ENCODE measurements at regions not wholly inside any gene's neighbourhood (a gene's known extent, or its start where the extent isn't known, plus 50 kb on each side); places are given as distances from the start of the nearest gene placed in this dataset.

DNA sequence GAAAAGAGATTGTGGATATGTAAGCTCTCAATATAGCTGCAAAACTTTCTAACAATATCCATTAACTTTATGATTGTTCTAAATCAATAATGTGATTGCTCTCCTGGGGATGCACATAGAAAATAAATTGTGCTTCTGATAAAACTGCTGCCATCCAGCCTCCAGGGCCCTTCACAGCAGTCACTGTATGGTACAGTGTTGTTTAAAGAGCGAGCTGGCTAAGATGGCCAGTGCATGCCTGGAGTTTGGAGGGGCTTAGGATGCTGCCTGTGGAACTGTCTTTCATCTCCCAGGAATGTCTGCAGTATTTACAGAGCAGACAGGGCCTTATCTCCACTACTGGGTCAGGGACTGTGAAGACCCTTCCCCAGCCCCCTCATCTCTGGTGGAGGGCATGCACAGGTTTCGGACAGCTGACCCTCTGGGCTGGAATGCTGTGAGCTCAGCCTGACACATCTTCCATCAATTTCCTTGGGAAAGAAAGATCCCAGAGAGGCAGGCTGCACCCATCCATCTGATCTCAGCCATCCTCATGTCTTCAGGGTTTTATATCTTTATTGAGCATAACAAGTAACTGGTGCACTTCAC, 137.0 kb downstream of the PLPP3 start:
- DNase-seq: no peak
- no peak overlapping the region for H3K4ac ChIP-seq (ENCODE audit: low read depth, low read length)
- H3K23me2 ChIP-seq (ENCODE audit: insufficient read length, low read depth, low read length, poor library complexity, severe bottlenecking): peaks cover under 1% of the 10 kb centered on the region
- Mint-ChIP-seq H3K36me3 (ENCODE audit: insufficient read depth in 1 of 3, low read depth in 3 of 3) (no peaks in the 10 kb centered on the region; a peak in 1 of 7 replicates), H3K4me3 (no peak overlapping the region), H3K4me1 (peaks cover 19 to 29% of the 10 kb centered on the region in 2 experiments), H3K27me3 (ENCODE audit: low read depth) (peaks cover 35% of the 10 kb centered on the region), H3K9me3 (no peaks in the 10 kb centered on the region), H3K27ac (no peak overlapping the region)
- no peak overlapping the region for H4K91ac ChIP-seq (ENCODE audit: insufficient read length, low read depth, low read length)
- no peak overlapping the region for H3K9ac ChIP-seq (ENCODE audit: extremely low read depth, insufficient read length, low read length)
- H3K14ac ChIP-seq (ENCODE audit: insufficient read depth, low read length): no peak overlapping the region
- no peak overlapping the region for H2AFZ ChIP-seq (ENCODE audit: low read length)
- H3K4me1 ChIP-seq (ENCODE audit: insufficient read depth, low read length): peaks cover 8% of the 10 kb centered on the region; the same call in 1 of the 2 replicates
- no CpG with 5 or more reads among the region's 2 CpGs for WGBS (ENCODE audit: extremely low coverage, insufficient read length, low lambda C conversion rate)
- H2BK12ac ChIP-seq (ENCODE audit: insufficient read length, low read depth, low read length): no peak overlapping the region
- H4K8ac ChIP-seq (replicated peaks; ENCODE audit: insufficient read length, low read depth, low read length): no peak overlapping the region
- H3K4me2 ChIP-seq (ENCODE audit: insufficient read depth, insufficient read length, low read length): no peak overlapping the region
- no peak overlapping the region for H3K23ac ChIP-seq (ENCODE audit: insufficient read length, low read depth, low read length)
- no peaks in the 10 kb centered on the region for H3K79me1 ChIP-seq (ENCODE audit: insufficient read depth, low read depth, low read length, poor library complexity, severe bottlenecking)
- H3K9me3 ChIP-seq (ENCODE audit: control insufficient read depth, low read depth, low read length): no peaks in the 10 kb centered on the region
- no peak overlapping the region for H2BK120ac ChIP-seq (ENCODE audit: low read depth, low read length, poor library complexity, severe bottlenecking)
- no peak overlapping the region for H4K5ac ChIP-seq (ENCODE audit: insufficient read length, low read depth, low read length)
- H2BK15ac ChIP-seq (ENCODE audit: low read depth, low read length): no peak overlapping the region
- TF ChIP-seq, protein P1, sequence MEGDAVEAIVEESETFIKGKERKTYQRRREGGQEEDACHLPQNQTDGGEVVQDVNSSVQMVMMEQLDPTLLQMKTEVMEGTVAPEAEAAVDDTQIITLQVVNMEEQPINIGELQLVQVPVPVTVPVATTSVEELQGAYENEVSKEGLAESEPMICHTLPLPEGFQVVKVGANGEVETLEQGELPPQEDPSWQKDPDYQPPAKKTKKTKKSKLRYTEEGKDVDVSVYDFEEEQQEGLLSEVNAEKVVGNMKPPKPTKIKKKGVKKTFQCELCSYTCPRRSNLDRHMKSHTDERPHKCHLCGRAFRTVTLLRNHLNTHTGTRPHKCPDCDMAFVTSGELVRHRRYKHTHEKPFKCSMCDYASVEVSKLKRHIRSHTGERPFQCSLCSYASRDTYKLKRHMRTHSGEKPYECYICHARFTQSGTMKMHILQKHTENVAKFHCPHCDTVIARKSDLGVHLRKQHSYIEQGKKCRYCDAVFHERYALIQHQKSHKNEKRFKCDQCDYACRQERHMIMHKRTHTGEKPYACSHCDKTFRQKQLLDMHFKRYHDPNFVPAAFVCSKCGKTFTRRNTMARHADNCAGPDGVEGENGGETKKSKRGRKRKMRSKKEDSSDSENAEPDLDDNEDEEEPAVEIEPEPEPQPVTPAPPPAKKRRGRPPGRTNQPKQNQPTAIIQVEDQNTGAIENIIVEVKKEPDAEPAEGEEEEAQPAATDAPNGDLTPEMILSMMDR (conservative IDR thresholded peaks at IDR 0.05): no peak
- no peaks in the 10 kb centered on the region for H3K79me2 ChIP-seq (ENCODE audit: insufficient read depth, low read length)
- no peak overlapping the region for H2AK5ac ChIP-seq (ENCODE audit: insufficient read length, low read length)
- peaks cover 2% of the 10 kb centered on the region; the same call in 1 of the 2 replicates for H3K27me3 ChIP-seq (ENCODE audit: insufficient read depth, low read length)
- no peak overlapping the region for H3K18ac ChIP-seq (ENCODE audit: insufficient read length, low read depth, low read length)
- H3T11ph ChIP-seq (ENCODE audit: low read length): no peak overlapping the region
- H3K56ac ChIP-seq (ENCODE audit: insufficient read length, low read depth, low read length): no peak overlapping the region
- no peak overlapping the region for H3K27ac ChIP-seq (ENCODE audit: insufficient read length, low read depth, low read length)
- no peak overlapping the region for H2BK5ac ChIP-seq (ENCODE audit: insufficient read length, low read length)
- no peaks in the 10 kb centered on the region for H4K20me1 ChIP-seq (ENCODE audit: control insufficient read depth, insufficient read depth, insufficient read length)
- H2BK20ac ChIP-seq (ENCODE audit: low read depth, low read length, poor library complexity, severe bottlenecking): no peak overlapping the region

All from H9 (cell line).